Effector memory CD8-positive, alpha-beta T cell (primary cell): ENCODE measurements at regions not wholly inside any gene's neighbourhood (a gene's known extent, or its start where the extent isn't known, plus 50 kb on each side); places are given as distances from the start of the nearest gene placed in this dataset.
A peak's percentile ranks its signal among the peaks of the same experiment; 100 is the strongest.

Source experiments
- ATAC-seq: fragments of 150-1000 bp; cut with Tn5 transposase; replicated peaks from 2 replicates; pipeline ENCODE4 v1.10.0; 2021; ENCODE audit warnings: mild to moderate bottlenecking, moderate library complexity
- DNase-seq, 3 experiments: peaks; one replicate each; pipeline ENCODE4 v3.0.0; 2021
- H3K27ac Mint-ChIP-seq, 2 donors: one replicate each; pipeline ENCODE4 v1.8.0; 2022; ENCODE audit warnings: mild to moderate bottlenecking in 2 of 2, mixed read lengths in 2 of 2, moderate library complexity in 2 of 2
- H3K27me3 Mint-ChIP-seq, 2 donors: one replicate each; pipeline ENCODE4 v1.8.0; 2022; ENCODE audit warnings: mixed read lengths in 2 of 2
- H3K36me3 Mint-ChIP-seq: one replicate; pipeline ENCODE4 v1.8.0; 2022; ENCODE audit warnings: mild to moderate bottlenecking, moderate library complexity, mixed read lengths; ENCODE audit not compliant: insufficient read depth
- H3K4me1 Mint-ChIP-seq, 2 donors: one replicate each; pipeline ENCODE4 v1.8.0; 2022; ENCODE audit warnings: low read depth in 2 of 2, mixed read lengths in 2 of 2
- H3K4me3 Mint-ChIP-seq, 2 donors: one replicate each; pipeline ENCODE4 v1.8.0; 2022; ENCODE audit warnings: mild to moderate bottlenecking in 2 of 2, mixed read lengths in 2 of 2, moderate library complexity in 2 of 2
- H3K9me3 Mint-ChIP-seq, 2 donors: one replicate each; pipeline ENCODE4 v1.8.0; 2022; ENCODE audit warnings: mixed read lengths in 2 of 2

DNA sequence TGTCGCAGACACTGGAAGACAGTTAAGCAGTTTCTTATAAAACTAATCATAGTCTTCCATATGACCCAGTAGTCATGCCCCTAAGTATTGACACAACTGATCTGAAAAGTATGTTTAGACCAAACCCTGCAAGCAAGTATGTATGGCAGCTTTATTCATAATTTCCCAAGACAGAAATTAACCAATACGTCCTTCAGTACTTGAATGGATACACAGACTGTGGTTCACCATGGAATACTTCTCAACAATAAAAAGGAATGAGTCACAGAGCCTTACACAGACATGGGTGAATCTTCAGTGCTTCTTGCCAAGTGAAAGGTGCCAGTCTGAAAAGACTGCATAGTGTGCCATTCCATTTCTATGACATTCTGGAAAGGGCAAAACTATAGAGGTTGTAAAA lies 50.2 kb upstream of the AKR1E2 start:
- no peak for ATAC-seq
- DNase-seq = no peak
- Mint-ChIP-seq H3K4me1 (no peaks in the 10 kb centered on the region), H3K27me3 (peaks cover 46 to 57% of the 10 kb centered on the region in 2 donors), H3K27ac (no peak overlapping the region), H3K9me3 (no peaks in the 10 kb centered on the region), H3K36me3 (no peaks in the 10 kb centered on the region), H3K4me3 (no peak overlapping the region)

DNA sequence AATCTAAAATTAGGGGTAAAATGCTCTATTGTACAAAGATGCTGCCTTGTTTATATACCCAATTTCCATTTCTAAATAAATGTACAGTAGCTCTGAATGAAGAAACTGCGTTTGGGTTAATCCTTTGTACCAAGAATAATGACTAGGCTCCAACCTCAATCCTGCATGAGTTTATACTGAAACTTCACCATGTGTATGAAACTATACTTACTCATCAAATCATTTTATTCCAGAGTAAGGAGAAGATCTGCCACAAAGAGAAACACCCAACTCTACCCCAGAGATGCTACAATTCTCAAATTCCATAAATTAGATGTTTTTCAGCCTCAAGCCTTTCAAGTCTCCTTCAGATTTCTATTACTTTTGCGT lies 53.8 kb upstream of the AKR1E2 start:
- DNase-seq (no peak), ATAC-seq (no peak)
- no peaks in the 10 kb centered on the region for H3K9me3 Mint-ChIP-seq
- H3K4me1 Mint-ChIP-seq = no peaks in the 10 kb centered on the region
- no peaks in the 10 kb centered on the region for H3K36me3 Mint-ChIP-seq
- no peak overlapping the region for H3K4me3 Mint-ChIP-seq
- peaks cover 59 to 63% of the 10 kb centered on the region in 2 donors for H3K27me3 Mint-ChIP-seq
- no peak overlapping the region for H3K27ac Mint-ChIP-seq

DNA sequence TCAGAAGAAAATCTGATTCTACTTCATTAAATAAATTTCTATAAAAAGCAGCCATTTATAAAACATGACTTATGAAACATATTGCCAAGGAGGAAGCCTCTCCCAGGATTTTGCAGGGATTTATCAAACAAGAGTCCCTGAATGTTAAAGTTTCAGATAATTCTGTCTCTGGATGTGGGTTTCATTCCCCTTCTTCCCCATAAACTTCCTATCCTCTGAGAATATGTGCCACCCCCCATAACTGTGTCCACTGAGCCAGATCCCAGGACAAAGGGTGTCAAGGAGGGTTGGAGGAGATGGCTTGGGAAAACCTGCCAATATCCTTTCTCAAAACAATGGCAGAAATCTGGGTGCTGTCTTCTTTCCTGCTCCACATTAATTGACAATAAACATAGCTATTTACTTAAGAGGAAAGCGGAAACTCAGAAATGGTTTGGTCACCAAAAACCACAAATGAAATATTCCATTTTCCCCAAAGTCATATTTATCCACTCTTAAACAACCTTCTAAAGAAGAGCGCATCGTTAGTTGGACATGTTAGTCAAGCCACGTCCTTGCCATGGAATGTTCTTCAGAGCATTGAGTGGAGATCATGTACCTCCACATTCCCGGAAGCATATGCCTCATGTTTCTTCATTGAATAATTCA lies 54.3 kb upstream of the AKR1E2 start:
- Mint-ChIP-seq H3K4me3 (no peak overlapping the region), H3K9me3 (no peaks in the 10 kb centered on the region), H3K36me3 (no peaks in the 10 kb centered on the region), H3K27ac (no peak overlapping the region), H3K4me1 (no peaks in the 10 kb centered on the region), H3K27me3 (peaks cover 54 to 63% of the 10 kb centered on the region in 2 donors)
- DNase-seq = no peak
- ATAC-seq = no peak

DNA sequence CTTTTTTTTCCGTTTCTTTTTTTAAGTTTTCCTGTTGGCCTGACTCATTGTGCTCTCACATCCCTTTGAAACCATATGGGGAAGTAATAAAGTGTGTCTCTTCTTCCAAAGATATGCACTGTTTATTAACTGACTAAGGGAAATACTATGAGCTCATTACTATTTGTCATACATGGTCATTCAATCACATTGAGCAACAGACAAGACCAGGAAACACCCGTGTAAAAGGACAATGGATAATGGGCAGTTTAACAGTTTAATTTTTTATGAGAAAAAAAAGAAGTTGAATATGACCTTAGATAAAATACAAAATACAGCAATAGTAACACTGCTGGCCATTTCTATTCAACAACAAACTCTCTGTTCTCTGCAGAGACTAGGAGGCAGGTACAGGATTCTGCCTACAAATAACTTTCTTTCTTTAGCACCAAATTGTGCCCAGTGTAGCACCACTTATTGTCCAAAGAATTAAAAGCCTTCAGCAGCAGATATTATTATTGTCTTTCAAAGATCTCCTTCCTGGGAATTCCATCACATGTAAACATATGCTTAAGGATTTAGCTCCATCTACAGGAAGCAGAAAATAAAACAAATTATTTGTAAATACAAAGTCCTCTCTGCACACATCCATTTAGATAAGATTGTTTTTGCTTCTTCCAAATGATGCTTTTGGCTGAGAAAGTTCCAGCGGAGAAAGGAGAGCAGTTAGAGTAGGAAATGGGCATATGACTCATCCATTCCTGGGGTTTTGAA lies 55.0 kb upstream of the AKR1E2 start:
- no peaks in the 10 kb centered on the region for H3K36me3 Mint-ChIP-seq
- no peak overlapping the region for H3K27ac Mint-ChIP-seq
- peaks cover 47 to 65% of the 10 kb centered on the region in 2 donors for H3K27me3 Mint-ChIP-seq
- DNase-seq (no peak), ATAC-seq (no peak)
- no peaks in the 10 kb centered on the region for H3K4me1 Mint-ChIP-seq
- H3K9me3 Mint-ChIP-seq = no peaks in the 10 kb centered on the region
- H3K4me3 Mint-ChIP-seq = no peak overlapping the region

DNA sequence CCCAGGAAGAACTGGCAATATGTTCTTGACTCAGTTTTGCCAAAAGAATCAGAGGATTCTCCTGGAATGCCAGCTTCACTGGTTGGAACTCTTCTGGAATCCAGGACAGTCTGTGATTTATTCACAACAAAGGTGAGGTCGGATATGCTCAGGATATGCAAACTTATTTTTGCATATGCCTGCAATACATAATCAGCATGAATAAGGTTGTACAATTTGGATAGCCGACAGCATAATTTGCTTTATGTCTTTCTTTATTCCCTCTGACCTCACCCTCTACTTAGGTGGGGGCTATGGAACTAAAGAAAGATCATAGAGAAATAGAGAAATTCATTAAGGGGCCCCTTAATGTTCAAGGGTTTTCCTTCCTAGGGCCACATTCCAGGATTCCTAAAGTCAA lies 57.6 kb upstream of the AKR1E2 start:
- H3K9me3 Mint-ChIP-seq = no peaks in the 10 kb centered on the region
- H3K27me3 Mint-ChIP-seq = peaks cover 51 to 62% of the 10 kb centered on the region in 2 donors
- no peak overlapping the region for H3K4me3 Mint-ChIP-seq
- no peak for DNase-seq
- H3K27ac Mint-ChIP-seq = no peak overlapping the region
- ATAC-seq = no peak
- H3K4me1 Mint-ChIP-seq = no peaks in the 10 kb centered on the region
- H3K36me3 Mint-ChIP-seq = no peaks in the 10 kb centered on the region

DNA sequence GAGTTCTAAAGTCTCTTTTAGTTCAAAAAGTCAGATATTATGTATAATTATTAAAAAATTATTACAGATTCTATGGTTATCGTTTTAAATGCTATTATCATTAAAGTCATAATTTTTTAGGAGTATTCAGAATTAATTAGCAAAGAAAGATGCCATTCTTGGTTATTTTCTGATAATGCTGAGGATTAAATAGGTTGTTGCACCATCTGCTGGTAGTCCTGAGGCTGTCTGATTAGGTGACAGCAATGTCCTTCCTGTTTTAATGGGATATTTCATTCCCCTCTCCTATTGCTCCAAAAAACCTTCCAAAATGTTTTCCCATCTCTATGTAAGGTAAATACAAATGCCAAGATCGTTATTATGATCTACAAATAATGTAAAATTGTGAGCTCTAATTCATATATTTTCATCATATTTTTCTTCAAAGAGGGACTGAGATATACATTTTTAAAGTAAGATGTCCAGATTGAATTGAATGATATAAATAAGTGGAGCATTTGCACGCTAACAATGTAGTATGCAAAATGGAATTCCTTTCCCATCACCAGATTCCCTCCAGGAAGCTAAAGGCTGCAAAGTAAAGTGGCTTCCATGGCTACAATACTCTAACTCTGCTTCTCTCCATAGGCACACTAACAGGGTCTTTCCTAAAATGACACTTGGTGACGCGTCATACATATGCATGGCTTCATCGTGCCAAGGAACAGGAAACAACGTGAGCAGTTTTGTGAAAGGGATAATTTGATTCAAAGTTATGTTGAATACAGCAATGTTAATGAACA lies 58.8 kb upstream of the AKR1E2 start:
- Mint-ChIP-seq H3K36me3 (no peaks in the 10 kb centered on the region), H3K4me3 (no peak overlapping the region), H3K27me3 (peaks cover 44 to 51% of the 10 kb centered on the region in 2 donors), H3K4me1 (no peaks in the 10 kb centered on the region), H3K9me3 (no peaks in the 10 kb centered on the region), H3K27ac (no peak overlapping the region)
- ATAC-seq (no peak), DNase-seq (peak; percentile 7 to 12 (median 10))

DNA sequence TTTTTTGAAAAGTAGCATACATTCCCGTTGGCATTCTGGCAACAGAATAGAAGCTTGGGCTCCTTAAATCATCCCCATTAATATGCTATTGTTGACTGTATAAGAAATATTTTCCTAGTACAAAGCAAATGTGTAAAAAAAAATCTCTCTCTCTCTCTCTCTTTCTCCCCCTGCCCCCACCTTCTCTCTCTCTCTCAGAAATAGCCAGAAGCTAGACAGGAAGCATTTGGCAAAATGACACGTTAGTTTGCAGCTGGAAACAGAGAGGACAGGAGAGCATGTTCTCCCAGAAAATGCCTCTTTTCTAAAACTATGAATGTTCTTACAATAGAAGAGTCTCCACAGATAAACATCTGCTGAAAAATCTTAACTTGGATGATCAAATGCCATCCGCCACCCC lies 59.6 kb upstream of the AKR1E2 start:
- Mint-ChIP-seq H3K4me1 (no peaks in the 10 kb centered on the region), H3K36me3 (no peaks in the 10 kb centered on the region), H3K27ac (no peak overlapping the region), H3K9me3 (no peaks in the 10 kb centered on the region), H3K4me3 (no peak overlapping the region), H3K27me3 (peaks cover 36 to 43% of the 10 kb centered on the region in 2 donors)
- ATAC-seq (no peak), DNase-seq (no peak)

DNA sequence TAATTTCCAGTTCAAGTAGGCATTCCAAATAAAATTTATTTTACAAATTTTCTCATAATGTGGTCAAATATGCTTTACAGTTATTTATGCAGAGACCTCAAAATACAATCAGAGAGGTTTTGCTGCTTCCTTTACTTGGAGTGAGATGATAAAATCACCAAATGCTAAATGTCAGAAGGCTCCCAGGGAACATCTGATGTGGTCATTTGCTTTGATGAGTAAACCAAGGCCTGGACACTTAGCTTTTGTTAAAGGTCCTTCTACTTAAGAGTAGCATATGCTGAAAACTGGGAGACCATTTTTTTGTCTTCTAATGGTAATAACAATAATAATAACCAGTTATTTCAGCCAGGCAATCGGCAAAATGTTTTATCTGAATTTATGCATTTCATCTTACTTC lies 60.6 kb upstream of the AKR1E2 start:
- Mint-ChIP-seq H3K27me3 (peaks cover 27 to 34% of the 10 kb centered on the region in 2 donors), H3K9me3 (no peaks in the 10 kb centered on the region), H3K36me3 (no peaks in the 10 kb centered on the region), H3K27ac (no peak overlapping the region), H3K4me3 (no peak overlapping the region), H3K4me1 (no peaks in the 10 kb centered on the region)
- ATAC-seq = no peak
- no peak for DNase-seq

DNA sequence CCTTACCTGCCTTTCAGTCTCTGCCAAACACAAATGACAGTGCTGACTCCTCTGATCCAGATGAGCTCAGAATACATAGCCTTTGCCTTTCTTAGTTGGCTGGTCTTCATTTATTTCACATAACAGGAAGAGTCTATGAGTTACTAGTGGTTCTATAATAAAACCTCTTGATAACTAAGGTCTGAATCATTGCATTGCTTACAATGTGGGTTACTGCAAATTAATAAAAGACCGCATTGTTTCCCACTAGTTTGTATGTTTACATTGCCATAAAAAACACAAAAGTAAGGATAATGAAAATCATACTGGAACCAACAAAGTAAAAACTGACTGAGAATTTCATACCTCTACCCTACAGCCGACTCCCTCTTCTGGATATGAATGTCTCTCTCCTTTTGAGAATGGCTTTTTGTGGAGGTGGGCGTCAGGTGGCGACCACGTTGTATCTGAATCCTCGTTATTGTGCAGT lies 62.0 kb upstream of the AKR1E2 start:
- Mint-ChIP-seq H3K27ac (no peak overlapping the region), H3K4me3 (no peak overlapping the region), H3K9me3 (no peaks in the 10 kb centered on the region), H3K36me3 (no peaks in the 10 kb centered on the region), H3K27me3 (peaks cover 39% of the 10 kb centered on the region in 2 donors), H3K4me1 (no peaks in the 10 kb centered on the region)
- ATAC-seq (no peak), DNase-seq (no peak)

DNA sequence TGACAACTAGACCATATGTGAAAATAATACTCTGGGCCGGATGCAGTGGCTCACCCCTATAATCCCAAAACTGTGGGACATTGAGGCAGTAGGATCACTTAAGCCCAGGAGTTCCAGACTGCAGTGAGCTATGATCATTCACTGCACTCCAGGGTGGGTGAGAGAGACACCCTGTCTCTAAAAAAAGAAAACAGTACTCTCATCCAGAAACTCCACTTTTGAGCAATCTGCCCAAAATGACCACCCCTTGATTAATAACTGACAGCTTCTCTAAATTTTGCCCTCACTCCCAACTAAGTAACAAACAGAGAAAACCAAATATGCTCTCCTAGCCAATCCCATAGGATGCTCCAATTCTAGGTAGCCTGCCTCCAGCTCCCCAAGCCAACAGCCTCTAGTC lies 62.5 kb upstream of the AKR1E2 start:
- H3K4me1 Mint-ChIP-seq = no peaks in the 10 kb centered on the region
- H3K9me3 Mint-ChIP-seq = no peaks in the 10 kb centered on the region
- no peak for ATAC-seq
- no peak for DNase-seq
- no peak overlapping the region for H3K27ac Mint-ChIP-seq
- no peak overlapping the region for H3K4me3 Mint-ChIP-seq
- H3K36me3 Mint-ChIP-seq = no peaks in the 10 kb centered on the region
- peaks cover 37 to 39% of the 10 kb centered on the region in 2 donors for H3K27me3 Mint-ChIP-seq

DNA sequence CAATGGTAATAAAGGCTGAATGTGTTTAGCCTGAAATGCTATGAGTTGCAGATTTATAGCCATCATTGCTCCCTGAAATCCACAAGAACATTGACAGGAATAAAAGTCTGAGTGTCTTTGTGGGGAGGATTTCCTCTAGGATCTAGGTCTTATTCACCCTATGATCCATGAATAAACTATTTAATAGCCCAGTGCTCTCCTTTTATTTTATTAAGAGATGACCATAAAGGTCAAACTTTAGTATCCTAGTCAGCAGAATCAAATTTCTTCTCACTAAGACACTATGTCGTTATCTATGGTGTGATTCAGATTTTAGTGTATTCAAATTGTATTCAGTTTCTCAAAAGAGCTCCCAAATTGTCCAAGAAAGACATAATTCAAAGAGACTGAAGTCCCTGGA lies 67.8 kb upstream of the AKR1E2 start:
- Mint-ChIP-seq H3K27me3 (peaks cover 50% of the 10 kb centered on the region in 2 donors), H3K36me3 (no peaks in the 10 kb centered on the region), H3K9me3 (no peaks in the 10 kb centered on the region), H3K4me3 (no peak overlapping the region), H3K27ac (no peak overlapping the region), H3K4me1 (no peaks in the 10 kb centered on the region)
- DNase-seq (no peak), ATAC-seq (no peak)

DNA sequence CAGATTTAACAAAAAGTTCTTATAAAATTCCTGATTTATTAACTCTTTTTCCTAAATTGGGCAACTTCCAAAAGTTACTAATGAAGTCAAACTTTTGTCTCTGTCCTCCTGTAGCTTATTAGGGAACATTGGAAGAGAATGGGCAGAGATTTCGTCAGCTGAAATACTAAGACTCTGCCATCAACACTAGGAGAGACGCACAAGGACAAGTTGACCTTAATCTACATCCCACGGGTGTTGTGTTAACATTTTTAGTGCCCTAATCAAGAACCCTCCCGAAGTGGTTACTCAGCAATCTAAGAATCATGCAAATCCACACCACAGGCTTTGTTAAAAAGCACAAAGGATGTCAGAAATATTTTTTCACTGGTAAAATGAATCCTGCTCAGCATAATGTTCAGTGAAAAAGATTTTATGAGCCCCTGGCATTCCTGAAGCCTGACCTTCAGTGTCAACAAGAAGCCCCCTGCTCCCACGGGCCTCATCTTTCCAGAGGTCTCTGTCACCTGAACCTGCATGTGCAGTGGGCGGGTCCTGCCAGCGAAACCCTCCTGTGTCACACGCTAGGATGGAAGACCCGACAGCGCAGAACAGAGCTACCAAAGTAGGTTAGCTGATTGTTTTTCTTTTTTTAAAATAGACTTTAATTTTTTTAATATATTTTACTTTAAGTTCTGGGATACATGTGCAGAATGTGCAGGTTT lies 70.6 kb upstream of the AKR1E2 start:
- H3K36me3 Mint-ChIP-seq = no peaks in the 10 kb centered on the region
- peaks cover 70 to 77% of the 10 kb centered on the region in 2 donors for H3K27me3 Mint-ChIP-seq
- H3K4me1 Mint-ChIP-seq = no peaks in the 10 kb centered on the region
- no peak overlapping the region for H3K4me3 Mint-ChIP-seq
- H3K27ac Mint-ChIP-seq = no peak overlapping the region
- ATAC-seq = no peak
- no peak for DNase-seq
- no peaks in the 10 kb centered on the region for H3K9me3 Mint-ChIP-seq

DNA sequence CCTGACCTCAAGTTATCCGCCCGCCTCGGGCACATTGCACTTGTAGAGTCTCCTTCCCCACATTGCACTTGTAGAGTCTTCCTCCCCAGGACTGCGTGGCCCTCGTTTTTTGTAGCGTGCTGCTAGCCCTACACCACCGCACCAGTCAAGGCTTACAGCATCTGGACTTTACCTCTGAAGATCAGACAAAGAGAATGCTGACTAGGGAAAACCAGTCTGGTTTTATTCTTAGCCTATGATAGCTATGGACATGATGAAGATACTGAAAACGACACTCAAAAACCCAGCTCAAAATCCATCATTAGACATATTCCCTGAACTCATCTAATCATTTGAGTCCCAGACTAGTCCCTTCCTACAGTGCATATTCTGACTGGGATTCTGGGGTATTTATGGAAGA lies 71.9 kb upstream of the AKR1E2 start:
- Mint-ChIP-seq H3K4me1 (no peaks in the 10 kb centered on the region), H3K9me3 (no peaks in the 10 kb centered on the region), H3K36me3 (no peaks in the 10 kb centered on the region), H3K4me3 (no peak overlapping the region), H3K27me3 (peaks cover 71 to 86% of the 10 kb centered on the region in 2 donors), H3K27ac (no peak overlapping the region)
- ATAC-seq (no peak), DNase-seq (no peak)
